OCI-LY3 (cell line): ENCODE measurements at regions not wholly inside any gene's neighbourhood (a gene's known extent, or its start where the extent isn't known, plus 50 kb on each side); places are given as distances from the start of the nearest gene placed in this dataset.
A peak's percentile ranks its signal among the peaks of the same experiment; 100 is the strongest.
"Not testable (repeated sequence)": the region's sequence is repeated elsewhere in the genome, so short reads cannot be mapped to it uniquely, and the experiment has no call there.

ENCODE experiments used
- H2AFZ ChIP-seq: fragments of 200-600, 300-600 bp; shearing (Covaris generic); 2 replicates; pipeline ENCODE4 v1.6.0; 2014; ENCODE audit warnings: antibody characterized with exemption, low read depth, low read length
- H3K27ac ChIP-seq: fragments of 200-600, 300-600 bp; sonication (generic); 2 replicates; pipeline ENCODE4 v1.5.1; 2014; ENCODE audit warnings: mild to moderate bottlenecking, low read length, moderate library complexity, mixed read lengths
- H3K27me3 ChIP-seq: fragments of 200-600, 300-600 bp; sonication (generic); 2 replicates; pipeline ENCODE4 v1.6.1; 2014; ENCODE audit warnings: low read depth, low read length, mixed read lengths
- H3K36me3 ChIP-seq: fragments of 200-600, 300-600 bp; sonication (generic); replicated peaks from 2 replicates; pipeline ENCODE3; 2014; ENCODE audit warnings: low read depth, low read length, mixed read lengths
- H3K4me1 ChIP-seq: fragments of 300-600, 200-600 bp; sonication (generic); 2 replicates; pipeline ENCODE4 v1.6.1; 2014; ENCODE audit warnings: low read length, mixed read lengths
- H3K4me2 ChIP-seq: fragments of 200-600, 300-600 bp; sonication (generic); 2 replicates; pipeline ENCODE4 v1.6.1; 2014; ENCODE audit warnings: low read length, mixed read lengths
- H3K4me3 ChIP-seq: fragments of 300-600, 200-600 bp; sonication (generic); 2 replicates; pipeline ENCODE4 v1.5.1; 2014; ENCODE audit warnings: antibody characterized with exemption, mild to moderate bottlenecking, low read length, moderate library complexity
- H3K79me2 ChIP-seq: fragments of 300-600, 200-600 bp; shearing (Covaris generic); 2 replicates; pipeline ENCODE4 v1.6.1; 2014; ENCODE audit warnings: mild to moderate bottlenecking, low read length, mixed read lengths
- H3K9ac ChIP-seq: fragments of 300-600, 200-600 bp; shearing (Covaris generic); 2 replicates; pipeline ENCODE4 v1.6.0; 2014; ENCODE audit warnings: mild to moderate bottlenecking, low read length, moderate library complexity
- H3K9me3 ChIP-seq: fragments of 200-600, 300-600 bp; shearing (Covaris generic); 2 replicates; pipeline ENCODE4 v1.6.1; 2014; ENCODE audit warnings: low read length, mixed read lengths; ENCODE audit not compliant: insufficient read depth
- H4K20me1 ChIP-seq: fragments of 200-600, 300-600 bp; sonication (generic); 2 replicates; pipeline ENCODE4 v1.6.1; 2016; ENCODE audit warnings: low read length, mixed read lengths; ENCODE audit not compliant: insufficient read depth
- EZH2phosphoT487 ChIP-seq: fragments of 200-600 bp; shearing (Covaris generic); IDR thresholded peaks from 2 replicates; pipeline ENCODE4 v1.6.1; 2018; ENCODE audit warnings: antibody characterized with exemption, mixed run types, low read depth
- TF ChIP-seq, protein P1 (sequence below): fragments of 200-600, 300-600 bp; sonication (generic); IDR thresholded peaks from 2 replicates; pipeline ENCODE4 v1.5.1; 2014; ENCODE audit warnings: antibody characterized with exemption, low read length, low read depth

DNA sequence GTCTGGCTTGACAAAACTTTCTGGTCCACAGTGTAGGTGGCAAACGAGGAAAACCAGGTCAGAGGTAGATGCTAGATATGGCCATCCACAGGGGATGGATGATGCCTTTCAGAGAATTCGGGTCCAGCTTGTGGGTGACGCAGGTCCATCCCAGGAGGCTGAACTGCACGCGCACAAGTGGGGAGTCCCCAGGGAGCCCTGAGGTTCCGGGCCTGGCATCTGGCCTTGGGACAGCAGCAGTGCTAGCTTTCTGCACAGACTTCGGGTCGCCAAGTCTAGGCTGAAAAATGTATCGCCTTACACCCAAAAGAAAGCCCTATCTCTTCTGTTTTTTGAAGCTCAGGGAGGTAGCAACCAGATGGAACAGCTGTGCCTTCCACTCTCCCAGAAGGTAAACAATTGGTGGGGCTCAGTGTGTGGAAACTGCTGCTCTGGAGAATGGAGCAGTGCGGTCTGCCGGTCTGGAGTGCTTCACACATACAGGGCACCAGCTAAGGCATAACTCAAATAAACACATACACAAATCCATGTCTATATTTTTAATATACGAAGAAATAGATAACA, 119.3 kb upstream of the ACBD5 start:
- Histone ChIP-seq H2AFZ (peak overlapping the region; percentile 97), H3K4me2 (peak overlapping the region; percentile 54), H3K9me3 (no peaks in the 10 kb centered on the region), H3K4me3 (no peak overlapping the region), H3K4me1 (peaks cover 9% of the 10 kb centered on the region), H3K27ac (peak overlapping the region; percentile 28; the same call in 1 of the 2 replicates), H3K36me3 (no peaks in the 10 kb centered on the region), H3K27me3 (no peaks in the 10 kb centered on the region), H4K20me1 (no peaks in the 10 kb centered on the region), H3K79me2 (no peaks in the 10 kb centered on the region), H3K9ac (no peak overlapping the region)
- TF ChIP-seq, protein P1, sequence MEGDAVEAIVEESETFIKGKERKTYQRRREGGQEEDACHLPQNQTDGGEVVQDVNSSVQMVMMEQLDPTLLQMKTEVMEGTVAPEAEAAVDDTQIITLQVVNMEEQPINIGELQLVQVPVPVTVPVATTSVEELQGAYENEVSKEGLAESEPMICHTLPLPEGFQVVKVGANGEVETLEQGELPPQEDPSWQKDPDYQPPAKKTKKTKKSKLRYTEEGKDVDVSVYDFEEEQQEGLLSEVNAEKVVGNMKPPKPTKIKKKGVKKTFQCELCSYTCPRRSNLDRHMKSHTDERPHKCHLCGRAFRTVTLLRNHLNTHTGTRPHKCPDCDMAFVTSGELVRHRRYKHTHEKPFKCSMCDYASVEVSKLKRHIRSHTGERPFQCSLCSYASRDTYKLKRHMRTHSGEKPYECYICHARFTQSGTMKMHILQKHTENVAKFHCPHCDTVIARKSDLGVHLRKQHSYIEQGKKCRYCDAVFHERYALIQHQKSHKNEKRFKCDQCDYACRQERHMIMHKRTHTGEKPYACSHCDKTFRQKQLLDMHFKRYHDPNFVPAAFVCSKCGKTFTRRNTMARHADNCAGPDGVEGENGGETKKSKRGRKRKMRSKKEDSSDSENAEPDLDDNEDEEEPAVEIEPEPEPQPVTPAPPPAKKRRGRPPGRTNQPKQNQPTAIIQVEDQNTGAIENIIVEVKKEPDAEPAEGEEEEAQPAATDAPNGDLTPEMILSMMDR: no peak
- no peak for TF ChIP-seq EZH2phosphoT487

DNA sequence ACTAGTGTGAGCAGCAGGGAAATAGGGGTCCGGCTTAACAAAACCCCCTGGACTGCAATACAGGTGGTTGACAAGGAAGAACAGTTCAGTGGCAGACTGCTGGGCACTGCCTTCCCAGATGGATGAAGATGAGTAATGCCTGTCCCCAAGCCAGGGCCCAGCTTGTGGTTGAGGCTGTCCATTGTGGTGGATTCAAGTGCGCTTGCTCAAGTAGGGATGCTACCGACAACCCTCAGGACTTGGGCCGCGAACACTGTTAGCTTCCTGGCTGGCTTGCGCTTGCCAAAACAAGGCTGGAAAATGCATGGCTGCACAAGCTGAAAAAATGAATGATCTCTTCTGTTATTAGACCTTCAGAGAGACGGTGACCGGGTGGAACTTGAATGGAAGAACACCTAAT, 116.1 kb upstream of the ACBD5 start:
- H3K4me3 ChIP-seq: no peak overlapping the region
- H3K79me2 ChIP-seq: no peaks in the 10 kb centered on the region
- H2AFZ ChIP-seq: no peak overlapping the region
- peaks cover 22% of the 10 kb centered on the region for H3K4me1 ChIP-seq
- no peak overlapping the region for H3K4me2 ChIP-seq
- TF ChIP-seq, protein P1: no peak
- no peak for TF ChIP-seq EZH2phosphoT487
- no peaks in the 10 kb centered on the region for H3K9me3 ChIP-seq
- no peak overlapping the region for H3K9ac ChIP-seq
- H3K27me3 ChIP-seq: no peaks in the 10 kb centered on the region
- no peaks in the 10 kb centered on the region for H4K20me1 ChIP-seq
- no peaks in the 10 kb centered on the region for H3K36me3 ChIP-seq
- no peak overlapping the region for H3K27ac ChIP-seq

DNA sequence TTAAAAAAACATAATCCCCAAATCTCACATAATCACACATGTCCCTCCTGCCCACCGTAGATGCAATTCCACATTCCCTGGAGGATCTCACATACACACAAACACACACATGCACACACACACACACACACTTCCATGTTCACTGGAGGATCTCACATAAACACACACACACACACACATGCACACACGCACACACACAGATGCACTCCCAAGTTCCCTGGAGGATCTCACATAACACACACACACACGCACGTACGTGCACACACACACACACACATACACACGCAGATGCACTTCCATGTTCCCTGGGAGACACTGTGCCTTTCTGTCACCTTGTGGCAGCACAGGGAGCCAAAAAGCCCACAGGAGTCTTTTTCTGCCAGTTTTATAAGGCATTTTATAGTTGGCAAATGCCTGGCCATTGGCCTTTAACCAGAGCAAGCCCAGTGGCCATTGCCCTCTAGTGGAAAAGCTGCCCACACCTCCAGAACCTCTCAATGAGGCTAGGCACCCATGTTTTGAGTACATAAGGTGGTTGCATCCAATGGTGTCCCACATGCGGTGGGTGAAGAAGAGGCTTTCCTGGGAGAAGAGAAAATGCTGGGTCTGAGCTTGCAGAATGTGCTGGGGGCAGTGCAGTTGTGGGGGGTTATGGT, 115.4 kb upstream of the ACBD5 start:
- no peak for TF ChIP-seq EZH2phosphoT487
- TF ChIP-seq, protein P1: peak; percentile 21; the same call in 1 of the 2 replicates
- Histone ChIP-seq H3K27ac (no peak overlapping the region), H3K4me2 (no peak overlapping the region), H2AFZ (no peak overlapping the region), H3K4me3 (no peak overlapping the region), H3K79me2 (no peaks in the 10 kb centered on the region), H3K9me3 (no peaks in the 10 kb centered on the region), H3K9ac (no peak overlapping the region), H3K36me3 (no peaks in the 10 kb centered on the region), H4K20me1 (no peaks in the 10 kb centered on the region), H3K4me1 (peaks cover 22% of the 10 kb centered on the region), H3K27me3 (no peaks in the 10 kb centered on the region)

DNA sequence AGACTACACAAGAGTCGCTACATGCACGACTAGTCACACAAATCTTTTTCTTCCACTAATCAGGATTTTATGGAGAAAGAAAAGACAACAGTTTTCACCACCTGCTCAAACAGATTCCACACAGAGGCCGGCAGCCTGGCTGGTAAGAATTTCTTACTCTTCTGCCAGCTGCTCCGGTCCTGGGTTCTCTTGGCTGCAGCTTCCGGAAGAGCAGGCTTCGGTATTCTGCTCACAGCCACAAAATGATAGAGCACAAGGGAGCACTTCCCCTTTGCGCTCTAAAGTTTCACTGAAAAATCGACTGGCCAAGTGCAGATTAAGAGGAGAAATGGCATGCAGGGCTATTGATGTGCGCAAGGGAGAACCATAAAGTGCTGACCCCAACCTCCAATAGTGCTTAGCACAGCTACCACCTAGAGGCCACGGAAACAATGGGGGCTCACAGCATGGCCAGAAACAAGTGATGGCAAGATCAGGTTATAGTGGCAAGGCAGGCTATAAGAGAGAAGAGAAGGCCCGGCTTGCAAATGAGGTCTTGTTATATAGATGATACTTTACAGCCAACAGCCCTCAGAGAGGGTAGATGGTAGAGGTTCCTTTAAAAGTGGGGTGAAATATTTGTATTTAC, 114.2 kb upstream of the ACBD5 start:
- H4K20me1 ChIP-seq, H3K27me3 ChIP-seq, H3K36me3 ChIP-seq, H3K9me3 ChIP-seq, H3K79me2 ChIP-seq, H2AFZ ChIP-seq: not testable (repeated sequence)
- Histone ChIP-seq H3K4me2 (peak overlapping the region; percentile 94), H3K9ac (peak overlapping the region; percentile 79), H3K27ac (peak overlapping the region; percentile 94), H3K4me1 (peaks cover 16% of the 10 kb centered on the region), H3K4me3 (peak overlapping the region; percentile 72)

DNA sequence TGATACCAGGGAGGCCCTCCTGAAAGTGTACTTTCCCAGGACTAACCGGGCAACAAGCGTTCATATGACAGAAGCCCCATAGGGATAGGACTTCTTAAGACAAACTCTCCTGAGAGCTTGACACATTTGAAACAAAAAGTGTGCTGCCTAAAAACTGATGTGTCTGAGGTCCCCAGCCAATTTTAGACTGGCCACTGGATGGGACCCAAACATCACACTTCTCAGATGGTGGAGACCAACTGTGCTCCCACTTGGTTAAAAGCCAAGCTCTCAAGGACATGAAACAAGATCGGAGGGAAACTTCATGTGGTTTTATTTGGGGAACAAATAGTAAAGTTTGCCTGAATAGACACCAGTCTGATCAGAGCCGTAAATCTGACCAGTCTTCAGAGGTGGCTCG, 113.5 kb upstream of the ACBD5 start:
- Histone ChIP-seq H3K4me1 (peaks cover 13% of the 10 kb centered on the region), H3K27ac (peak overlapping the region; percentile 94), H3K4me2 (peak overlapping the region; percentile 94), H3K4me3 (peak overlapping the region; percentile 72), H3K9ac (peak overlapping the region; percentile 79)
- H4K20me1 ChIP-seq, H3K9me3 ChIP-seq, H3K27me3 ChIP-seq, H3K79me2 ChIP-seq, H2AFZ ChIP-seq, H3K36me3 ChIP-seq: not testable (repeated sequence)
